B cell (primary cell): ENCODE measurements at regions not wholly inside any gene's neighbourhood (a gene's known extent, or its start where the extent isn't known, plus 50 kb on each side); places are given as distances from the start of the nearest gene placed in this dataset.

Source experiments
- ATAC-seq: fragments of 200-7000 bp; cut with Tn5 transposase; one replicate; pipeline ENCODE4 v1.10.0; 2021; ENCODE audit warnings: low read depth, mild to moderate bottlenecking, moderate number of reproducible peaks, moderate library complexity
- CTCF ChIA-PET: fragments of 350-600 bp; sonication (Branson Sonifier 250); formaldehyde crosslinking; loops from one replicate; lab custom pipeline; 2021; ENCODE audit warnings: antibody characterized with exemption, inconsistent platforms; lab: Charles Lee
- POLR2A ChIA-PET: fragments of 350-600 bp; sonication (Branson Sonifier 250); formaldehyde crosslinking; loops from one replicate; lab custom pipeline; 2021; ENCODE audit warnings: antibody characterized with exemption; lab: Charles Lee
- DNase-seq: peaks from one replicate; pipeline ENCODE4 v3.0.0; 2013
- H2AFZ ChIP-seq: 2 replicates; pipeline ENCODE4 v1.6.1; 2012; ENCODE audit warnings: mild to moderate bottlenecking, low read depth, low read length; ENCODE audit not compliant: insufficient read depth, poor library complexity, severe bottlenecking
- H3K27ac ChIP-seq, 2 donors: 1 replicate in 1 of 2; 2 replicates in 1 of 2; pipeline ENCODE4 v1.5.1; 2012 to 2013; ENCODE audit warnings: low read length in 2 of 2, mild to moderate bottlenecking in 2 of 2, moderate library complexity in 1 of 2
- H3K27me3 ChIP-seq, 4 experiments: fragments of 200-600 bp in 1 of 4; sonication (generic) in 1 of 4; replicated peaks in 1 of 4; 1 replicate in 2 of 4; 2 replicates in 2 of 4; pipeline versions ENCODE4 v1.6.1 to v1.7.0; 2013 to 2016; ENCODE audit warnings: low read length in 3 of 4, mild to moderate bottlenecking in 2 of 4, mixed read lengths in 1 of 4, moderate library complexity in 1 of 4; ENCODE audit not compliant: insufficient read depth in 4 of 4, control insufficient read depth in 3 of 4; ENCODE audit errors: control extremely low read depth in 1 of 4
- H3K36me3 ChIP-seq, 2 experiments: replicated peaks in 1 of 2; 1 replicate in 1 of 2; 2 replicates in 1 of 2; pipeline versions ENCODE4 v1.6.1 to v1.7.1; 2013; ENCODE audit warnings: low read length in 1 of 2; ENCODE audit not compliant: insufficient read depth in 2 of 2, control insufficient read depth in 1 of 2; ENCODE audit errors: control extremely low read depth in 1 of 2, extremely low read depth in 1 of 2
- H3K4me1 ChIP-seq, 2 donors: fragments of 200-600 bp in 1 of 2; sonication (generic) in 1 of 2; 1 replicate in 1 of 2; 2 replicates in 1 of 2; pipeline versions ENCODE4 v1.5.1 to v1.6.1; 2013 to 2017; ENCODE audit warnings: low read length in 2 of 2; ENCODE audit not compliant: control insufficient read depth in 2 of 2, insufficient read depth in 2 of 2
- H3K4me2 ChIP-seq: replicated peaks from 2 replicates; pipeline ENCODE3; 2012; ENCODE audit warnings: mild to moderate bottlenecking, low read depth, low read length; ENCODE audit not compliant: poor library complexity, severe bottlenecking
- H3K4me3 ChIP-seq, 5 experiments: fragments of 200-600 bp in 1 of 5; sonication (generic) in 1 of 5; 1 replicate in 3 of 5; 2 replicates in 2 of 5; pipeline versions ENCODE4 v1.5.1 to v1.7.0; 2011 to 2016; ENCODE audit warnings: low read length in 4 of 5, mild to moderate bottlenecking in 4 of 5, low read depth in 2 of 5, control low read depth in 1 of 5, moderate library complexity in 1 of 5; ENCODE audit not compliant: insufficient read depth in 1 of 5; ENCODE audit errors: control extremely low read depth in 1 of 5, extremely low read depth in 1 of 5
- H3K79me2 ChIP-seq: fragments of 200-600 bp; sonication (generic); one replicate; pipeline ENCODE4 v1.6.0; 2016; ENCODE audit warnings: low read length; ENCODE audit not compliant: control insufficient read depth, insufficient read depth
- H3K9ac ChIP-seq: fragments of 200-600 bp; sonication (generic); 2 replicates; pipeline ENCODE4 v1.6.1; 2017; ENCODE audit warnings: mild to moderate bottlenecking, low read length, moderate library complexity
- H3K9me3 ChIP-seq, 3 donors: one replicate each; pipeline versions ENCODE4 v1.6.1 to v1.7.1; 2013; ENCODE audit warnings: low read length in 2 of 3; ENCODE audit not compliant: control insufficient read depth in 2 of 3, insufficient read depth in 1 of 3; ENCODE audit errors: control extremely low read depth in 1 of 3
- H4K20me1 ChIP-seq: 2 replicates; pipeline ENCODE4 v1.6.0; 2012; ENCODE audit warnings: mild to moderate bottlenecking, low read length; ENCODE audit not compliant: insufficient read depth, control insufficient read depth, poor library complexity, severe bottlenecking
- H3K27ac Mint-ChIP-seq: one replicate; pipeline ENCODE4 v1.8.0; 2021; ENCODE audit warnings: mixed read lengths
- H3K27me3 Mint-ChIP-seq: one replicate; pipeline ENCODE4 v1.8.0; 2021; ENCODE audit warnings: mixed read lengths
- H3K4me1 Mint-ChIP-seq: one replicate; pipeline ENCODE4 v1.8.0; 2021; ENCODE audit warnings: mixed read lengths
- H3K4me3 Mint-ChIP-seq: one replicate; pipeline ENCODE4 v1.8.0; 2021; ENCODE audit warnings: mixed read lengths
- H3K9me3 Mint-ChIP-seq: one replicate; pipeline ENCODE4 v1.8.0; 2022; ENCODE audit warnings: mixed read lengths; ENCODE audit not compliant: insufficient read depth
- EZH2 ChIP-seq: IDR thresholded peaks from 2 replicates; pipeline ENCODE4 v1.6.1; 2012; ENCODE audit warnings: borderline replicate concordance, low read depth, mild to moderate bottlenecking, moderate library complexity, low read length; ENCODE audit not compliant: insufficient read depth, poor library complexity, severe bottlenecking
- WGBS: methylation state at CpG from one replicate; pipeline ENCODE4 v1.1.5; 2013; ENCODE audit warnings: missing lambda C conversion rate; ENCODE audit not compliant: insufficient coverage; 5-methylcytosine and 5-hydroxymethylcytosine counted together
- intact Hi-C: fragments of 100-400 bp; cut with micrococcal nuclease; formaldehyde crosslinking; loops from one replicate; pipeline ENCODE4 v1.10.0; 2022
- TF ChIP-seq, protein P1 (sequence below): fragments of 200-600 bp; IDR thresholded peaks from one replicate; pipeline ENCODE4 v1.8.0; 2022; ENCODE audit warnings: antibody characterized with exemption, mild to moderate bottlenecking

DNA sequence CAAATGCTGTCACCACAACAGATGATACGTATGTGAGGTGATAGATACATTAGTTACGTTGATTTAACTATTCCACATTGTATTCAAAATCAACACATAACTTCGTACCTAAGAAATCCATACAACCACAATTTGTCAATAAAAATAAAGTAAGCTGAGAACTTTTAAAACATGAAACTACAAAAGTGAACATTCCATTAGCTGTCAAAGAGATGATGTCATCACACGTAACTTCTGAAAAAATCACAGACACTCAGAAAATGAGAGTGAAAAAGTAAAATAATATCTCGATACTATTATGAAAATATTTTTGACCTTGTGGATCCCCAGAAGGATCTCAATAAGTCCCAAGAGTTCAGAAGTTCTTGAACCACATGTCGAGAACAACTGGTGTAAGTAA, 161.6 kb upstream of the GALNT13 start:
- ATAC-seq (no peak), DNase-seq (no peak)
- Histone ChIP-seq H3K4me2 (no peak overlapping the region), H3K27ac (no peak overlapping the region), H4K20me1 (no peaks in the 10 kb centered on the region), H3K36me3 (no peaks in the 10 kb centered on the region), H3K4me1 (no peaks in the 10 kb centered on the region), H3K9ac (no peak overlapping the region), H2AFZ (no peak overlapping the region), H3K79me2 (no peaks in the 10 kb centered on the region), H3K9me3 (no peaks in the 10 kb centered on the region), H3K27me3 (no peaks in the 10 kb centered on the region), H3K4me3 (no peak overlapping the region)
- H3K27me3 Mint-ChIP-seq, result no peaks in the 10 kb centered on the region
- no peak for TF ChIP-seq EZH2
- TF ChIP-seq, protein P1, sequence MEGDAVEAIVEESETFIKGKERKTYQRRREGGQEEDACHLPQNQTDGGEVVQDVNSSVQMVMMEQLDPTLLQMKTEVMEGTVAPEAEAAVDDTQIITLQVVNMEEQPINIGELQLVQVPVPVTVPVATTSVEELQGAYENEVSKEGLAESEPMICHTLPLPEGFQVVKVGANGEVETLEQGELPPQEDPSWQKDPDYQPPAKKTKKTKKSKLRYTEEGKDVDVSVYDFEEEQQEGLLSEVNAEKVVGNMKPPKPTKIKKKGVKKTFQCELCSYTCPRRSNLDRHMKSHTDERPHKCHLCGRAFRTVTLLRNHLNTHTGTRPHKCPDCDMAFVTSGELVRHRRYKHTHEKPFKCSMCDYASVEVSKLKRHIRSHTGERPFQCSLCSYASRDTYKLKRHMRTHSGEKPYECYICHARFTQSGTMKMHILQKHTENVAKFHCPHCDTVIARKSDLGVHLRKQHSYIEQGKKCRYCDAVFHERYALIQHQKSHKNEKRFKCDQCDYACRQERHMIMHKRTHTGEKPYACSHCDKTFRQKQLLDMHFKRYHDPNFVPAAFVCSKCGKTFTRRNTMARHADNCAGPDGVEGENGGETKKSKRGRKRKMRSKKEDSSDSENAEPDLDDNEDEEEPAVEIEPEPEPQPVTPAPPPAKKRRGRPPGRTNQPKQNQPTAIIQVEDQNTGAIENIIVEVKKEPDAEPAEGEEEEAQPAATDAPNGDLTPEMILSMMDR, result no peak
- no peak overlapping the region for H3K4me3 Mint-ChIP-seq
- intact Hi-C loops, result no loop called here
- H3K9me3 Mint-ChIP-seq, result no peaks in the 10 kb centered on the region
- H3K27ac Mint-ChIP-seq, result no peak overlapping the region
- ChIA-PET CTCF (no interaction called here), POLR2A (no interaction called here)
- H3K4me1 Mint-ChIP-seq, result no peaks in the 10 kb centered on the region
- no CpG with 5 or more reads among the region's 6 CpGs for WGBS

DNA sequence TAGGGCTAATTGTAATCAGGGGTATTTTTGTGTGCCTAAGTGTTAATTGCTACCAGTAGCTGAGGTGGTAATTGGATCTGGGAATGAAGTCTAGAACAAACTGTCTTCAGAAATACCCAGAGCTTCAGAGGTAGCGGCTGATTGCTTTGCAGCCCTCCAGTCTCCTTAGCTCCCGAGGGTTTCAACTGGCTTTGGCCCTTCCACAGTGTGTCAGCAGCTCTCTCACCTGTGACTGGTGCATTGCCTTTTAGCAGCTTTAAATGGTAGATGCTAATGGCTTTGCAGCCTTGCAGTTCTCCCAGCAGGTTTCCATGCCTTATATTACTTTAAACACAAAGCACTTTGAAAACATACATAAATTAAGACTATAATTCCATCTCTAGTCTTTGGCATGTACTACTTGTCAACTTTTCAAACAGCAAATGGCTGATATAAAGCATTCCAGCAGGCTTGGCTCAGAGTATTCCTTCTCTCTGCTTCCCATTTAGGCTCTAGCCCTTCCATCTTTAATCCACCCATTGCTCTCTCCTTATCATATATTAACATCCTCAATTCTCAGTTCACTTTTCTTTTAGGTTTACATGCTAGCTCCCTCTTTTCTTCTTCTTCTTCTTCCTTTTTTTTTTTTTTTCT, 156.4 kb upstream of the GALNT13 start:
- Histone ChIP-seq H3K4me2 (no peak overlapping the region), H3K27me3 (no peaks in the 10 kb centered on the region), H3K9ac (no peak overlapping the region), H4K20me1 (no peaks in the 10 kb centered on the region), H3K27ac (no peak overlapping the region), H3K4me1 (no peaks in the 10 kb centered on the region), H3K4me3 (no peak overlapping the region), H3K79me2 (no peaks in the 10 kb centered on the region), H2AFZ (no peak overlapping the region), H3K36me3 (no peaks in the 10 kb centered on the region), H3K9me3 (no peaks in the 10 kb centered on the region)
- WGBS, result 62% methylated on average over 2 of the region's 2 CpGs
- no peak for ATAC-seq
- Mint-ChIP-seq H3K27me3 (no peaks in the 10 kb centered on the region), H3K9me3 (no peaks in the 10 kb centered on the region), H3K4me1 (no peaks in the 10 kb centered on the region), H3K4me3 (no peak overlapping the region), H3K27ac (no peak overlapping the region)
- intact Hi-C loops, result no loop called here
- TF ChIP-seq, protein P1, result no peak
- TF ChIP-seq EZH2, result no peak
- DNase-seq, result no peak
- CTCF ChIA-PET, result no interaction called here
- POLR2A ChIA-PET, result no interaction called here
